ENCODE measurements at regions not wholly inside any gene's neighbourhood (a gene's known extent, or its start where the extent isn't known, plus 50 kb on each side); places are given as distances from the start of the nearest gene placed in this dataset.

GRCh38 chr5:92868442-92868841 is 712.6 kb downstream of the NR2F1-AS1 start:
- no peak for TF ChIP-seq CTCF (IDR thresholded peaks at IDR 0.05; ENCODE audit: low read depth, low read length, poor library complexity, severe bottlenecking)
- no peak for TF ChIP-seq EZH2phosphoT487 (IDR thresholded peaks at IDR 0.05; ENCODE audit: borderline replicate concordance, low read length)

Data from DOHH2 (cell line).